ENCODE measurements at regions not wholly inside any gene's neighbourhood (a gene's known extent, or its start where the extent isn't known, plus 50 kb on each side); places are given as distances from the start of the nearest gene placed in this dataset.

DNA sequence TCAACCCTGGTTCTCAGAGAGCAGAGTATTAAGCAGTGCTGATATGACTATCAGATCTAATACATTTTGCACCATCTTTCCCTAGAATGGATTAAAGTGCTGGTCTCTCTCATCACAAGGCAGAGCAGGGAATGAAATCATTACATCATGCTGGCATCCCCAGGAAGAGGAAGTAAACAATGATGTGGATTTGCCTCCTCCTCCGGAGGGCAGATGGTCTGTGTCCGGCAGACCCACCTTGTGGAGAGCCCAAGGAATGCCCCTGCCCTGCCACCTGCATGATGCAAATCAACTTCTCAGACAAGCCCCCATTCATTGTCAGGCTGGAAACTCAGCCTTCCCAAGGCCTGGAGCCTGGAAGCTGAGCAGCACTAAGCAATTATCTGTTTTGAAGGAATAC lies 1149.1 kb downstream of the VRK1 start:
- DNase-seq: no peak
- BruUV-seq (replicated peaks): no TSS peak
- H3K9me3 Mint-ChIP-seq (ENCODE audit: unreplicated experiment): no peaks in the 10 kb centered on the region
- TF ChIP-seq, protein P1, sequence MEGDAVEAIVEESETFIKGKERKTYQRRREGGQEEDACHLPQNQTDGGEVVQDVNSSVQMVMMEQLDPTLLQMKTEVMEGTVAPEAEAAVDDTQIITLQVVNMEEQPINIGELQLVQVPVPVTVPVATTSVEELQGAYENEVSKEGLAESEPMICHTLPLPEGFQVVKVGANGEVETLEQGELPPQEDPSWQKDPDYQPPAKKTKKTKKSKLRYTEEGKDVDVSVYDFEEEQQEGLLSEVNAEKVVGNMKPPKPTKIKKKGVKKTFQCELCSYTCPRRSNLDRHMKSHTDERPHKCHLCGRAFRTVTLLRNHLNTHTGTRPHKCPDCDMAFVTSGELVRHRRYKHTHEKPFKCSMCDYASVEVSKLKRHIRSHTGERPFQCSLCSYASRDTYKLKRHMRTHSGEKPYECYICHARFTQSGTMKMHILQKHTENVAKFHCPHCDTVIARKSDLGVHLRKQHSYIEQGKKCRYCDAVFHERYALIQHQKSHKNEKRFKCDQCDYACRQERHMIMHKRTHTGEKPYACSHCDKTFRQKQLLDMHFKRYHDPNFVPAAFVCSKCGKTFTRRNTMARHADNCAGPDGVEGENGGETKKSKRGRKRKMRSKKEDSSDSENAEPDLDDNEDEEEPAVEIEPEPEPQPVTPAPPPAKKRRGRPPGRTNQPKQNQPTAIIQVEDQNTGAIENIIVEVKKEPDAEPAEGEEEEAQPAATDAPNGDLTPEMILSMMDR (IDR thresholded peaks at IDR 0.05; ENCODE audit: insufficient read depth in 1 of 2, low read depth in 1 of 2, low read length in 1 of 2, severe bottlenecking in 1 of 2, unreplicated experiment in 1 of 2): no peak
- H3K27me3 ChIP-seq (replicated peaks; ENCODE audit: control insufficient read depth, insufficient read depth, low read length): no peaks in the 10 kb centered on the region
- H3K27ac Mint-ChIP-seq (ENCODE audit: unreplicated experiment): no peak overlapping the region
- ChIA-PET POLR2A (no interaction called here), CTCF (no interaction called here)
- H3K27me3 Mint-ChIP-seq (ENCODE audit: insufficient read depth, unreplicated experiment): peaks cover 2% of the 10 kb centered on the region
- H3K36me3 Mint-ChIP-seq (ENCODE audit: insufficient read depth, unreplicated experiment): no peaks in the 10 kb centered on the region
- H3K36me3 ChIP-seq (ENCODE audit: control insufficient read depth, insufficient read depth, low read length): no peaks in the 10 kb centered on the region
- H3K9me3 ChIP-seq: no peaks in the 10 kb centered on the region
- no peaks in the 10 kb centered on the region for H3K4me1 Mint-ChIP-seq (ENCODE audit: low read depth, unreplicated experiment)
- no peaks in the 10 kb centered on the region for H3K4me1 ChIP-seq
- H3K4me3 Mint-ChIP-seq (ENCODE audit: unreplicated experiment): no peak overlapping the region
- intact Hi-C loops (cut with micrococcal nuclease; ENCODE audit: unreplicated experiment): no loop called here
- no peak overlapping the region for H3K4me3 ChIP-seq (ENCODE audit: low read depth, low read length)

DNA sequence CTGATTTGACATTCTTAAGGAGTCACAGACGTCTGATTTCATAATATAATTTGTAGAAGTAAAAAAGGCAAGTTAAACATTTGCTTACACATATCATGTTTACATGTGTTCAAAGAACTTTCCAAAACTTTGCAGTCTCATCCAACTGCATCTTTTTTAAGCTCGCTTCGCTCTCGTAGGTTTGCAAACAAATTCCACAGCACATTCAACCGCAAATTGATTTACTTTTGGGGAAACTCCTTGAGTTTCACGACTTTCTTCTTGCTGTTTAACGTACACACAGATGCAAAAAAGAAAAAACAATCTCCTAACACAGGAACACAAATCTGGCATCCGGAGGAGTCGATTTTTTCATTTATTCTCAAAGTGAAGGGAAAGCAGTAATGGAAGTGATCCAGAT lies 1149.5 kb downstream of the VRK1 start:
- intact Hi-C loops (cut with micrococcal nuclease; ENCODE audit: unreplicated experiment): no loop called here
- H3K4me3 ChIP-seq (ENCODE audit: low read depth, low read length): no peak overlapping the region
- no peaks in the 10 kb centered on the region for H3K36me3 Mint-ChIP-seq (ENCODE audit: insufficient read depth, unreplicated experiment)
- H3K27me3 ChIP-seq (replicated peaks; ENCODE audit: control insufficient read depth, insufficient read depth, low read length): no peaks in the 10 kb centered on the region
- DNase-seq: no peak
- CTCF ChIA-PET: no interaction called here
- peaks cover 2% of the 10 kb centered on the region for H3K27me3 Mint-ChIP-seq (ENCODE audit: insufficient read depth, unreplicated experiment)
- no TSS peak for BruUV-seq (replicated peaks)
- H3K4me1 Mint-ChIP-seq (ENCODE audit: low read depth, unreplicated experiment): no peaks in the 10 kb centered on the region
- H3K9me3 ChIP-seq: no peaks in the 10 kb centered on the region
- H3K36me3 ChIP-seq (ENCODE audit: control insufficient read depth, insufficient read depth, low read length): no peaks in the 10 kb centered on the region
- POLR2A ChIA-PET: no interaction called here
- H3K27ac Mint-ChIP-seq (ENCODE audit: unreplicated experiment): no peak overlapping the region
- TF ChIP-seq, protein P1 (IDR thresholded peaks at IDR 0.05; ENCODE audit: insufficient read depth in 1 of 2, low read depth in 1 of 2, low read length in 1 of 2, severe bottlenecking in 1 of 2, unreplicated experiment in 1 of 2): no peak
- H3K4me1 ChIP-seq: no peaks in the 10 kb centered on the region
- H3K9me3 Mint-ChIP-seq (ENCODE audit: unreplicated experiment): no peaks in the 10 kb centered on the region
- no peak overlapping the region for H3K4me3 Mint-ChIP-seq (ENCODE audit: unreplicated experiment)

DNA sequence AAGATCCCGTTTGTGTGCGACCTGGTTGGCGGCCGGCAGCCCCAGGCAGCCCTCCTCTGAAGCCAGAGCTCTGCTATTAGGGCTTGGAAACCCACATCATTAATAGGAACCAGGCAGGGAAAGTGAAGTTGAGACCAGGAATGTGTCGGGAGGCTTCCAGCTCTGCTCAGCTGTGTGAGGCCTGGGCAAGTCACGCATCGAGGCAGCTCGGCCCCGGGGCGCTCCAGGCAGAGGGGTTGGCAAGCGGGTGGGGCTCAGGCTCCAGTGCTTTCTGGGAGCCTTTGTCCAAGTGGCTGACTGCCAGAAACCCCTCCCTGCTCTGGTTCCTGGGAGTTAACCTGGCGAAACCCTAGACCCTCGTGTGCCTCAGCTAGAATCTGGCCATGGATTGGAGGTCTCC lies 1151.7 kb downstream of the VRK1 start:
- no peak overlapping the region for H3K4me3 ChIP-seq (ENCODE audit: low read depth, low read length)
- no peaks in the 10 kb centered on the region for H3K36me3 ChIP-seq (ENCODE audit: control insufficient read depth, insufficient read depth, low read length)
- POLR2A ChIA-PET: no interaction called here
- H3K9me3 ChIP-seq: no peaks in the 10 kb centered on the region
- no peak overlapping the region for H3K4me3 Mint-ChIP-seq (ENCODE audit: unreplicated experiment)
- DNase-seq: no peak
- no peaks in the 10 kb centered on the region for H3K9me3 Mint-ChIP-seq (ENCODE audit: unreplicated experiment)
- H3K27me3 ChIP-seq (replicated peaks; ENCODE audit: control insufficient read depth, insufficient read depth, low read length): no peaks in the 10 kb centered on the region
- no TSS peak for BruUV-seq (replicated peaks)
- no peaks in the 10 kb centered on the region for H3K4me1 ChIP-seq
- H3K27me3 Mint-ChIP-seq (ENCODE audit: insufficient read depth, unreplicated experiment): peaks cover 6% of the 10 kb centered on the region
- intact Hi-C loops (cut with micrococcal nuclease; ENCODE audit: unreplicated experiment): no loop called here
- no peak overlapping the region for H3K27ac Mint-ChIP-seq (ENCODE audit: unreplicated experiment)
- TF ChIP-seq, protein P1 (IDR thresholded peaks at IDR 0.05; ENCODE audit: insufficient read depth in 1 of 2, low read depth in 1 of 2, low read length in 1 of 2, severe bottlenecking in 1 of 2, unreplicated experiment in 1 of 2): no peak
- H3K4me1 Mint-ChIP-seq (ENCODE audit: low read depth, unreplicated experiment): no peaks in the 10 kb centered on the region
- CTCF ChIA-PET: no interaction called here
- H3K36me3 Mint-ChIP-seq (ENCODE audit: insufficient read depth, unreplicated experiment): no peaks in the 10 kb centered on the region

Data from Caco-2 (cell line).